HCT116 (cell line): ENCODE measurements at regions not wholly inside any gene's neighbourhood (a gene's known extent, or its start where the extent isn't known, plus 50 kb on each side); places are given as distances from the start of the nearest gene placed in this dataset.
"Not testable (repeated sequence)": the region's sequence is repeated elsewhere in the genome, so short reads cannot be mapped to it uniquely, and the experiment has no call there.

Experiments
- ATAC-seq: fragments of 200-7000 bp; cut with Tn5 transposase; 2 replicates; pipeline ENCODE4 v1.9.1; 2020; ENCODE audit warnings: mild to moderate bottlenecking, moderate library complexity
- BruUV-seq: library from RNA; stranded (reverse); fragments of 400-500 nt; replicated peaks from 2 replicates; lab custom pipeline; 2021; lab: Mats Ljungman, UMichigan
- CTCF ChIA-PET: fragments of 300-600 bp; sonication (Branson Sonifier 250); formaldehyde crosslinking; loops from one replicate; lab custom pipeline; 2021; ENCODE audit warnings: antibody characterized with exemption; lab: Charles Lee
- POLR2A ChIA-PET: fragments of 300-600, 350-600 bp; sonication (Branson Sonifier 250); formaldehyde crosslinking; loops from one replicate; lab custom pipeline; 2021; ENCODE audit warnings: antibody characterized with exemption; lab: Charles Lee
- RAD21 ChIA-PET, 2 experiments: fragments of 300-600 bp; sonication (Branson Sonifier 250); formaldehyde crosslinking; loops; one replicate each; lab custom pipeline; 2023; ENCODE audit warnings: low total read pairs in 2 of 2; ENCODE audit not compliant: uncharacterized antibody in 2 of 2, unreplicated experiment in 2 of 2, low non-redundant PET in 1 of 2; lab: Charles Lee
- DNase-seq: peaks from one replicate; pipeline ENCODE4 v3.0.0-alpha.2; 2010; ENCODE audit warnings: low read depth, low spot score
- H2AFZ ChIP-seq: fragments of 200-600 bp; shearing (Covaris generic), sonication (generic); 2 replicates; pipeline ENCODE4 v1.6.1; 2017; ENCODE audit warnings: low read depth, mixed run types, mixed read lengths, antibody characterized with exemption, low read length; ENCODE audit not compliant: poor library complexity, severe bottlenecking
- H3K27ac ChIP-seq: 2 replicates; pipeline ENCODE4 v1.5.1; 2012; ENCODE audit warnings: low read depth, low read length
- H3K27me3 ChIP-seq: fragments of 200-600 bp; sonication (generic); 2 replicates; pipeline ENCODE4 v1.6.1; 2016; ENCODE audit warnings: mixed run types, low read length, mixed read lengths; ENCODE audit not compliant: insufficient read depth
- H3K36me3 ChIP-seq, 2 experiments: fragments of 200-500 bp in 1 of 2; fragments of 200-600 bp in 1 of 2; sonication (Bioruptor generic) in 1 of 2; sonication (generic) in 1 of 2; 2 replicates each; pipeline versions ENCODE4 v1.5.1 to v1.6.1; 2014 to 2016; ENCODE audit warnings: low read length in 2 of 2, inconsistent platforms in 1 of 2, mixed read lengths in 1 of 2, mixed run types in 1 of 2; ENCODE audit not compliant: insufficient read depth in 2 of 2, control insufficient read depth in 1 of 2
- H3K4me1 ChIP-seq, 2 experiments: fragments of 200-600 bp in 1 of 2; sonication (generic) in 1 of 2; 2 replicates each; pipeline versions ENCODE4 v1.5.1 to v1.6.1; 2012 to 2017; ENCODE audit warnings: low read length in 2 of 2, inconsistent platforms in 1 of 2, mild to moderate bottlenecking in 1 of 2, mixed read lengths in 1 of 2, mixed run types in 1 of 2, moderate library complexity in 1 of 2; ENCODE audit not compliant: insufficient read depth in 2 of 2, control insufficient read depth in 1 of 2
- H3K4me2 ChIP-seq: fragments of 200-600 bp; sonication (generic); 2 replicates; pipeline ENCODE4 v1.6.1; 2017; ENCODE audit warnings: mixed run types, low read length, mixed read lengths
- H3K4me3 ChIP-seq, 2 experiments: fragments of 200-600 bp in 1 of 2; sonication (generic) in 1 of 2; replicated peaks in 1 of 2; 2 replicates each; pipeline ENCODE4 v1.5.1; 2011 to 2016; ENCODE audit warnings: low read length in 2 of 2, control low read depth in 1 of 2, low read depth in 1 of 2, mild to moderate bottlenecking in 1 of 2, mixed read lengths in 1 of 2, mixed run types in 1 of 2
- H3K79me2 ChIP-seq: fragments of 200-600 bp; sonication (generic); 2 replicates; pipeline ENCODE4 v1.6.1; 2017; ENCODE audit warnings: mild to moderate bottlenecking, mixed run types, low read length, moderate library complexity, mixed read lengths; ENCODE audit not compliant: insufficient read depth
- H3K9ac ChIP-seq: fragments of 200-600 bp; sonication (generic); 2 replicates; pipeline ENCODE4 v1.6.1; 2016; ENCODE audit warnings: low read length, mixed read lengths
- H3K9me2 ChIP-seq: fragments of 200-600 bp; sonication (generic), shearing (Covaris generic); 2 replicates; pipeline ENCODE4 v1.6.1; 2017; ENCODE audit warnings: mixed run types, mild to moderate bottlenecking, moderate library complexity; ENCODE audit not compliant: insufficient read depth
- H3K9me3 ChIP-seq, 2 experiments: fragments of 200-500 bp in 1 of 2; fragments of 200-600 bp in 1 of 2; sonication (Bioruptor generic) in 1 of 2; sonication (generic) in 1 of 2; 2 replicates each; pipeline ENCODE4 v1.6.1; 2014 to 2017; ENCODE audit warnings: low read length in 2 of 2, mixed read lengths in 2 of 2, inconsistent platforms in 1 of 2, low read depth in 1 of 2, mild to moderate bottlenecking in 1 of 2, mixed run types in 1 of 2, moderate library complexity in 1 of 2; ENCODE audit not compliant: control insufficient read depth in 1 of 2, insufficient read depth in 1 of 2
- H4K20me1 ChIP-seq: fragments of 200-600 bp; sonication (generic), shearing (Covaris generic); 2 replicates; pipeline ENCODE4 v1.6.1; 2017; ENCODE audit warnings: mixed run types, mild to moderate bottlenecking, moderate library complexity; ENCODE audit not compliant: insufficient read depth
- intact Hi-C: fragments of 100-400 bp; cut with micrococcal nuclease; formaldehyde crosslinking; loops from 2 replicates; pipeline ENCODE4 v1.10.0; 2022

DNA sequence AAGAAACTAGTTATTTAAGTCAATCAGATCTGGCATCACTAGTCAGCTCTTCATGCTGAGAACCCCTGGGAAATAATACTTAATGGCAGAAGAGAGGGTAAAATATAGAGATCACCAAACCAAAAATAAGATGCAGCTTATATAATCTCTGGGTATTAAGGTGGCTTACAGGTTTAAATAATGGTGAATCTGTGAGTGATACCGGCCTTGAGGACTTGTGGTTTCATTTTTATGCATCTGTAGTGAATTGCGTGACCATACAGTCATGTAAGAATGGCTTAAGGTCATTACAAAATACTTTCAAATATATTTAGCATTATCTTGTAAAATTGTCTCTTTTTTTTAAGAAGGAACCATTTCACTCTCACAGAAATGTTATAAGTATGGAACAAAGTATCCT, 1192.2 kb downstream of the RPIA start:
- H3K4me2 ChIP-seq, H3K9ac ChIP-seq, H3K27ac ChIP-seq, BruUV-seq, H3K36me3 ChIP-seq, H3K79me2 ChIP-seq, H4K20me1 ChIP-seq, H3K4me1 ChIP-seq, H3K4me3 ChIP-seq, DNase-seq, H3K9me2 ChIP-seq, H2AFZ ChIP-seq, CTCF ChIA-PET, H3K27me3 ChIP-seq, RAD21 ChIA-PET, intact Hi-C loops, ATAC-seq, POLR2A ChIA-PET, H3K9me3 ChIP-seq: not testable (repeated sequence)

DNA sequence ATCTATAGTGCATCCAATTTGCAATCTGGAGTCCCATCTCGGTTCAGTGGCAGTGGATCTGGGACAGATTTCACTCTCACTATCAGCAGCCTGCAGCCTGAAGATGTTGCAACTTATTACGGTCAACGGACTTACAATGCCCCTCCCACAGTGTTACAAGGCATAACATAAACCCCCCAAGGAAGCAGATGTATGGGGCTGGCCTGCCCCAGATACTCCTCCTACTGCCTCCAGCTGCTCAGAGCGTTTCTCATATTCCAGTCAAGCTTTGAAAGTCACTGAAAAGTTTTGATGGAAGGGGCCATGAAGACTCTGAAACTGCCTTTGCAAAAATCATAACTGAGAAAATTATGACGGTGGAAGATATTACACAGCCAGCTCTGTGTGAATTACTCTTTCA, 1193.6 kb downstream of the RPIA start:
- H3K4me1 ChIP-seq, H3K9me2 ChIP-seq, intact Hi-C loops, CTCF ChIA-PET, POLR2A ChIA-PET, H3K27me3 ChIP-seq, H4K20me1 ChIP-seq, H3K9ac ChIP-seq, RAD21 ChIA-PET, H3K4me2 ChIP-seq, H2AFZ ChIP-seq, H3K9me3 ChIP-seq, H3K36me3 ChIP-seq, H3K4me3 ChIP-seq, H3K79me2 ChIP-seq, ATAC-seq, BruUV-seq, H3K27ac ChIP-seq, DNase-seq: not testable (repeated sequence)

- DNase-seq, intact Hi-C loops, H3K4me3 ChIP-seq, H4K20me1 ChIP-seq, H2AFZ ChIP-seq, RAD21 ChIA-PET, H3K9me2 ChIP-seq, H3K9me3 ChIP-seq, H3K36me3 ChIP-seq, ATAC-seq, H3K4me1 ChIP-seq, H3K9ac ChIP-seq, H3K79me2 ChIP-seq, H3K27me3 ChIP-seq, H3K27ac ChIP-seq, CTCF ChIA-PET, POLR2A ChIA-PET, BruUV-seq, H3K4me2 ChIP-seq: not testable (repeated sequence)
These were observed 1197.2 kb downstream of the RPIA start for GRCh38 chr2:89888693-89889092.

- intact Hi-C loops, RAD21 ChIA-PET: not testable (repeated sequence)
These were observed 1198.8 kb downstream of the RPIA start for GRCh38 chr2:89890185-89890773.

More at GRCh38 chr2:89890185-89890773, 1198.8 kb downstream of the RPIA start:
- H4K20me1 ChIP-seq, H3K4me3 ChIP-seq, H3K4me1 ChIP-seq, ATAC-seq, DNase-seq, H3K27me3 ChIP-seq, H3K27ac ChIP-seq, H3K36me3 ChIP-seq, H3K9ac ChIP-seq, POLR2A ChIA-PET, H3K9me3 ChIP-seq, H3K4me2 ChIP-seq, BruUV-seq, CTCF ChIA-PET, H3K79me2 ChIP-seq, H2AFZ ChIP-seq, H3K9me2 ChIP-seq: not testable (repeated sequence)
